GM21619 (cell line): ENCODE measurements at regions not wholly inside any gene's neighbourhood (a gene's known extent, or its start where the extent isn't known, plus 50 kb on each side); places are given as distances from the start of the nearest gene placed in this dataset.

Experiments
- ATAC-seq: cut with Tn5 transposase; IDR thresholded peaks from one replicate; pipeline ENCODE4 v1.9.1; 2021; ENCODE audit not compliant: unreplicated experiment

GRCh38 chr20:7237251-7237650 lies 469.8 kb downstream of the BMP2 start:
- ATAC-seq: no peak

- no peak for ATAC-seq
These were observed 473.0 kb downstream of the BMP2 start for GRCh38 chr20:7240490-7240889.

GRCh38 chr20:7248281-7249201 lies 481.1 kb downstream of the BMP2 start:
- ATAC-seq: no peak

- no peak for ATAC-seq
These were observed 482.9 kb downstream of the BMP2 start for GRCh38 chr20:7250337-7250736.

GRCh38 chr20:7257099-7257498 lies 489.6 kb downstream of the BMP2 start:
- no peak for ATAC-seq

- ATAC-seq: no peak
These were observed 490.4 kb downstream of the BMP2 start for GRCh38 chr20:7257692-7258466.

- no peak for ATAC-seq
These were observed 495.3 kb downstream of the BMP2 start for GRCh38 chr20:7262803-7263202.

- no peak for ATAC-seq
These were observed 496.7 kb downstream of the BMP2 start for GRCh38 chr20:7264137-7264536.

GRCh38 chr20:7269452-7269851 lies 502.0 kb downstream of the BMP2 start:
- no peak for ATAC-seq

GRCh38 chr20:7272512-7272911 lies 505.0 kb downstream of the BMP2 start:
- no peak for ATAC-seq

- no peak for ATAC-seq
These were observed 507.4 kb downstream of the BMP2 start for GRCh38 chr20:7274870-7275269.

GRCh38 chr20:7275645-7276237 lies 508.3 kb downstream of the BMP2 start:
- ATAC-seq: no peak

GRCh38 chr20:7285918-7286556 lies 518.6 kb downstream of the BMP2 start:
- ATAC-seq: no peak

GRCh38 chr20:7291323-7291943 lies 523.9 kb downstream of the BMP2 start:
- ATAC-seq: no peak

GRCh38 chr20:7291946-7292345 lies 524.5 kb downstream of the BMP2 start:
- ATAC-seq: no peak

- no peak for ATAC-seq
These were observed 527.4 kb downstream of the BMP2 start for GRCh38 chr20:7294816-7295360.

- no peak for ATAC-seq
These were observed 534.3 kb downstream of the BMP2 start for GRCh38 chr20:7301807-7302206.

GRCh38 chr20:7302250-7302649 lies 534.8 kb downstream of the BMP2 start:
- no peak for ATAC-seq

GRCh38 chr20:7305976-7306375 lies 538.5 kb downstream of the BMP2 start:
- ATAC-seq: no peak

- no peak for ATAC-seq
These were observed 540.7 kb downstream of the BMP2 start for GRCh38 chr20:7308163-7308562.
